MM.1S (cell line): ENCODE measurements at regions not wholly inside any gene's neighbourhood (a gene's known extent, or its start where the extent isn't known, plus 50 kb on each side); places are given as distances from the start of the nearest gene placed in this dataset.

Source experiments
- EZH2 ChIP-seq: fragments of 300-600 bp; sonication (generic); optimal IDR thresholded peaks from 2 replicates; pipeline ENCODE3; 2017; ENCODE audit warnings: low read depth, mild to moderate bottlenecking, antibody characterized with exemption, low read length, mixed read lengths
- TF ChIP-seq, protein P1 (sequence below): fragments of 300-600 bp; sonication (generic); IDR thresholded peaks from 2 replicates; pipeline ENCODE4 v1.5.1; 2016; ENCODE audit warnings: antibody characterized with exemption, low read length, mixed read lengths

DNA sequence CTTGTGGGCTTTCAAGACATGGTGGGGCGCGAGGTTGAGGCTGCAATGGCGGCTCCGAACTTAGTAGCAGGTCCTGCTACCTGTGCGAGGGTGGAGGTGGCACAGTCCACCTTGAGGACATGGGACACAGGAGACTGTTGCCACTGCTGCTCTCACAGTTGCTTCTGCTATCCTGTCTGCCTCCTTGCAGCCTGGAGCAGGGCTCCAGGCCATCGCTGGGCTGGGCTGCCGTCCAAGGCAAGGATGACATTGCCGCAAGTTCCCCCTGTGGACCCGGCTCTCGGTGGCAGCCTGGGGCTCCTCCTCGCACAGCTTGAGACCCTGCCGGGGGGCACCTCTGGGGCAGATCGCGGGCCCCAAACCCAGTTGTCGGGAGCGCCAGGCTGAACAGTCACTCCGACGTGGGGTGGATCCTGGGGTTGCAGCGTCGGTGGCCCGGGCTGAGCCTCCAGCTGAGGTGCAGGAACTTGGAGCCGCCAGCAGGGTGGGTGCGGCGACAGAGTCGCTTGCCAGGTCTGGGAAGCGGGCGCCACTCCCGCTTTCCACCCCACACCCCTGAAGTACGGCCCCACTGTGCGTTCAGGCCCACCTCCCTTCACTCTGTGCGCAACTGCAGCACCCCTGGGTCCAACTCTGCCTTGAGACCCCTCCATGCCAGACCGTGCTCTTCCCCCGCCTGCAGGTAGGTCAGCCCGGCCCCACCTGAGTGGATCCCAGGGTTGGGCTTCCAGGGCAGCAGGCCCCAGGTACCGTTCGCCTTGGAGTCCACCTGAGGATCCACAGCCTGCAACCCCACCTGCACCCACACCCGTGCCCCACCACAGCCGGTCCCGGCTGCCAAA is 192.7 kb upstream of the NUDT6 start:
- TF ChIP-seq, protein P1, sequence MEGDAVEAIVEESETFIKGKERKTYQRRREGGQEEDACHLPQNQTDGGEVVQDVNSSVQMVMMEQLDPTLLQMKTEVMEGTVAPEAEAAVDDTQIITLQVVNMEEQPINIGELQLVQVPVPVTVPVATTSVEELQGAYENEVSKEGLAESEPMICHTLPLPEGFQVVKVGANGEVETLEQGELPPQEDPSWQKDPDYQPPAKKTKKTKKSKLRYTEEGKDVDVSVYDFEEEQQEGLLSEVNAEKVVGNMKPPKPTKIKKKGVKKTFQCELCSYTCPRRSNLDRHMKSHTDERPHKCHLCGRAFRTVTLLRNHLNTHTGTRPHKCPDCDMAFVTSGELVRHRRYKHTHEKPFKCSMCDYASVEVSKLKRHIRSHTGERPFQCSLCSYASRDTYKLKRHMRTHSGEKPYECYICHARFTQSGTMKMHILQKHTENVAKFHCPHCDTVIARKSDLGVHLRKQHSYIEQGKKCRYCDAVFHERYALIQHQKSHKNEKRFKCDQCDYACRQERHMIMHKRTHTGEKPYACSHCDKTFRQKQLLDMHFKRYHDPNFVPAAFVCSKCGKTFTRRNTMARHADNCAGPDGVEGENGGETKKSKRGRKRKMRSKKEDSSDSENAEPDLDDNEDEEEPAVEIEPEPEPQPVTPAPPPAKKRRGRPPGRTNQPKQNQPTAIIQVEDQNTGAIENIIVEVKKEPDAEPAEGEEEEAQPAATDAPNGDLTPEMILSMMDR = no peak
- TF ChIP-seq EZH2 = no peak
